ENCODE measurements at regions not wholly inside any gene's neighbourhood (a gene's known extent, or its start where the extent isn't known, plus 50 kb on each side); places are given as distances from the start of the nearest gene placed in this dataset.

DNA sequence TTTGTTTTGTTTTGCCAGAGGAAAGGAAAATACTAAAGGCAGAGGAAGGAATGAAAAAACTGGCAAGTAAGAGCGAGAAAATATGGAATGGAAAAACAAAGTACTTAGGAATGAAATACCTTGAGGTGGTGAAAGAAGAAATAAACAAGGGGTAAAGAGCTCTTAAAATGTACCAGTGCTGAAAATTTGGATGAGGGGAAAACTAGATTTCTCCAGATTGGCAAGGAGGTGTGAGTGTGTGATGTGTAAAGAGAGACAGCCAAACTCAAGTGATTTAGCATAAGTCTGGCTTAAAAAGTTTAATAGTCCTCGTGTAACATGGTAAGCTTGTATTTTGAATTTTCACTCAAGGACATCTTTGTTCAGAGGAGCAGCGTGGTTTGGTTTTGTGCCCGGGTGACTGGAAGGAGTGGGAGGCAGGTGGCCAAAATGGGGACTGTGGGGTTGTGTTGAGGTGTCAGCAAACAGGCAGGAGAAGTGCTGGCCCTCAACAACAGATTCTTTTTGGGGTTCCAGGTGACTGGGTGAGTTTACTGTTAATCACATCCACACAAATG lies 102.7 kb downstream of the DACT1 start:
- TF ChIP-seq TBP (IDR thresholded peaks at IDR 0.05; ENCODE audit: low read depth, low read length) (no peak), CHD1 (IDR thresholded peaks at IDR 0.05; ENCODE audit: low read depth, low read length) (no peak), RBBP5 (IDR thresholded peaks at IDR 0.05; ENCODE audit: borderline replicate concordance, low read depth, low read length) (no peak), SIN3A (conservative IDR thresholded peaks at IDR 0.05 in 1 of 2, IDR thresholded peaks at IDR 0.05 in 1 of 2; ENCODE audit: low read depth in 1 of 2, low read length in 2 of 2) (no peak), GABPA (IDR thresholded peaks at IDR 0.05; ENCODE audit: borderline replicate concordance, insufficient read depth, low read length) (no peak), EZH2 (IDR thresholded peaks at IDR 0.05; ENCODE audit: low read depth, low read length, severe bottlenecking) (no peak)
- TF ChIP-seq, protein P1, sequence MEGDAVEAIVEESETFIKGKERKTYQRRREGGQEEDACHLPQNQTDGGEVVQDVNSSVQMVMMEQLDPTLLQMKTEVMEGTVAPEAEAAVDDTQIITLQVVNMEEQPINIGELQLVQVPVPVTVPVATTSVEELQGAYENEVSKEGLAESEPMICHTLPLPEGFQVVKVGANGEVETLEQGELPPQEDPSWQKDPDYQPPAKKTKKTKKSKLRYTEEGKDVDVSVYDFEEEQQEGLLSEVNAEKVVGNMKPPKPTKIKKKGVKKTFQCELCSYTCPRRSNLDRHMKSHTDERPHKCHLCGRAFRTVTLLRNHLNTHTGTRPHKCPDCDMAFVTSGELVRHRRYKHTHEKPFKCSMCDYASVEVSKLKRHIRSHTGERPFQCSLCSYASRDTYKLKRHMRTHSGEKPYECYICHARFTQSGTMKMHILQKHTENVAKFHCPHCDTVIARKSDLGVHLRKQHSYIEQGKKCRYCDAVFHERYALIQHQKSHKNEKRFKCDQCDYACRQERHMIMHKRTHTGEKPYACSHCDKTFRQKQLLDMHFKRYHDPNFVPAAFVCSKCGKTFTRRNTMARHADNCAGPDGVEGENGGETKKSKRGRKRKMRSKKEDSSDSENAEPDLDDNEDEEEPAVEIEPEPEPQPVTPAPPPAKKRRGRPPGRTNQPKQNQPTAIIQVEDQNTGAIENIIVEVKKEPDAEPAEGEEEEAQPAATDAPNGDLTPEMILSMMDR (IDR thresholded peaks at IDR 0.05; ENCODE audit: control extremely low read depth in 1 of 3, insufficient read depth in 1 of 3, low read depth in 1 of 3, low read length in 3 of 3): no peak
- TF ChIP-seq, protein P2, sequence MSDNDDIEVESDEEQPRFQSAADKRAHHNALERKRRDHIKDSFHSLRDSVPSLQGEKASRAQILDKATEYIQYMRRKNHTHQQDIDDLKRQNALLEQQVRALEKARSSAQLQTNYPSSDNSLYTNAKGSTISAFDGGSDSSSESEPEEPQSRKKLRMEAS (IDR thresholded peaks at IDR 0.05): no peak
- TF ChIP-seq, protein P3, sequence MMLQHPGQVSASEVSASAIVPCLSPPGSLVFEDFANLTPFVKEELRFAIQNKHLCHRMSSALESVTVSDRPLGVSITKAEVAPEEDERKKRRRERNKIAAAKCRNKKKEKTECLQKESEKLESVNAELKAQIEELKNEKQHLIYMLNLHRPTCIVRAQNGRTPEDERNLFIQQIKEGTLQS (IDR thresholded peaks at IDR 0.05; ENCODE audit: insufficient read depth, low read depth, low read length): no peak
- TF ChIP-seq, protein P4, sequence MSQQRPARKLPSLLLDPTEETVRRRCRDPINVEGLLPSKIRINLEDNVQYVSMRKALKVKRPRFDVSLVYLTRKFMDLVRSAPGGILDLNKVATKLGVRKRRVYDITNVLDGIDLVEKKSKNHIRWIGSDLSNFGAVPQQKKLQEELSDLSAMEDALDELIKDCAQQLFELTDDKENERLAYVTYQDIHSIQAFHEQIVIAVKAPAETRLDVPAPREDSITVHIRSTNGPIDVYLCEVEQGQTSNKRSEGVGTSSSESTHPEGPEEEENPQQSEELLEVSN (IDR thresholded peaks at IDR 0.05): no peak
